GM12878 (cell line): ENCODE measurements at regions not wholly inside any gene's neighbourhood (a gene's known extent, or its start where the extent isn't known, plus 50 kb on each side); places are given as distances from the start of the nearest gene placed in this dataset.

Experiments used
- ATAC-seq: fragments of 200-7000 bp; cut with Tn5 transposase; 3 replicates; pipeline ENCODE4 v1.9.1; 2020; ENCODE audit warnings: mild to moderate bottlenecking, moderate library complexity
- BruUV-seq: library from RNA; stranded (reverse); fragments of 400-500 nt; replicated peaks from 2 replicates; lab custom pipeline; 2021; lab: Mats Ljungman, UMichigan
- CTCF ChIA-PET: fragments of 300-600 bp; sonication (Branson Sonifier 250); formaldehyde crosslinking; extraction: SDS; loops from one replicate; lab custom pipeline; 2021; ENCODE audit warnings: inconsistent platforms; lab: Yijun Ruan, JAX
- POLR2A ChIA-PET: fragments of 350-600 bp; formaldehyde crosslinking; extraction: SDS; loops from one replicate; lab custom pipeline; 2021; ENCODE audit warnings: inconsistent platforms; lab: Charles Lee
- RAD21 ChIA-PET: fragments of 300-600 bp; sonication (Branson Sonifier 250); formaldehyde crosslinking; loops from one replicate; lab custom pipeline; 2023; ENCODE audit warnings: antibody characterized with exemption; ENCODE audit not compliant: unreplicated experiment; lab: Charles Lee
- SMC1A ChIA-PET: fragments of 300-600 bp; sonication (Branson Sonifier 250); formaldehyde crosslinking; loops from one replicate; lab custom pipeline; 2023; ENCODE audit not compliant: unreplicated experiment, uncharacterized antibody; lab: Charles Lee
- DNase-seq: peaks from one replicate; pipeline ENCODE4 v3.0.0-alpha.2; 2011; ENCODE audit warnings: low read depth, low spot score
- FAIRE-seq: peaks from 3 replicates; lab custom pipeline; 2011; peaks lifted over from hg19 to GRCh38; lab: Jason Lieb, UNC
- H2AFZ ChIP-seq: 2 replicates; pipeline ENCODE4 v1.6.0; 2011; ENCODE audit warnings: low read depth, low read length, control low read depth; ENCODE audit not compliant: control insufficient read depth
- H3K27ac ChIP-seq: 2 replicates; pipeline ENCODE4 v1.5.1; 2011; ENCODE audit warnings: control low read depth; ENCODE audit not compliant: control insufficient read depth, insufficient read depth
- H3K27me3 ChIP-seq, 2 experiments: replicated peaks in 1 of 2; 2 replicates each; pipeline versions ENCODE4 v1.6.0 to v1.6.1; 2011; ENCODE audit warnings: low read length in 1 of 2; ENCODE audit not compliant: control insufficient read depth in 2 of 2, insufficient read depth in 2 of 2
- H3K36me3 ChIP-seq, 2 experiments: 2 replicates each; pipeline ENCODE4 v1.5.1; 2011; ENCODE audit warnings: low read length in 1 of 2; ENCODE audit not compliant: control insufficient read depth in 2 of 2, insufficient read depth in 2 of 2
- H3K4me1 ChIP-seq: 2 replicates; pipeline ENCODE4 v1.6.1; 2011; ENCODE audit warnings: mild to moderate bottlenecking, low read length, moderate library complexity, mixed read lengths; ENCODE audit not compliant: control insufficient read depth, insufficient read depth
- H3K4me2 ChIP-seq: 2 replicates; pipeline ENCODE4 v1.6.0; 2011; ENCODE audit warnings: control low read depth; ENCODE audit not compliant: control insufficient read depth, insufficient read depth
- H3K4me3 ChIP-seq: fragments of 200-600 bp; sonication (generic); 2 replicates; pipeline ENCODE4 v1.5.1; 2016
- H3K79me2 ChIP-seq: 2 replicates; pipeline ENCODE4 v1.6.0; 2011; ENCODE audit warnings: low read length; ENCODE audit not compliant: control insufficient read depth, insufficient read depth
- H3K9ac ChIP-seq: 2 replicates; pipeline ENCODE4 v1.8.0; 2011; ENCODE audit warnings: low read length, control low read depth, mixed read lengths; ENCODE audit not compliant: control insufficient read depth, insufficient read depth
- H3K9me3 ChIP-seq: replicated peaks from 3 replicates; pipeline ENCODE4 v1.5.1; 2011; ENCODE audit warnings: mild to moderate bottlenecking, low read length; ENCODE audit not compliant: control insufficient read depth, insufficient read depth
- H4K20me1 ChIP-seq: 2 replicates; pipeline ENCODE4 v1.6.0; 2011; ENCODE audit not compliant: control insufficient read depth, insufficient read depth
- BRCA1 ChIP-seq: IDR thresholded peaks from 2 replicates; pipeline ENCODE4 v1.6.1; 2011; ENCODE audit warnings: low read depth, low read length, improper control_type of control experiment
- CREM ChIP-seq: IDR thresholded peaks from 2 replicates; pipeline ENCODE4 v1.6.1; 2014; ENCODE audit warnings: antibody characterized with exemption, low read depth
- E4F1 ChIP-seq: fragments of 450-650 bp; IDR thresholded peaks from 2 replicates; pipeline ENCODE4 v1.6.1; 2018; ENCODE audit warnings: borderline replicate concordance, mild to moderate bottlenecking; ENCODE audit not compliant: partially characterized antibody
- PAX5 ChIP-seq: IDR thresholded peaks from 2 replicates; pipeline ENCODE4 v1.6.1; 2011; ENCODE audit warnings: low read depth, low read length, borderline replicate concordance
- SIN3A ChIP-seq: IDR thresholded peaks from 2 replicates; pipeline ENCODE4 v1.6.1; 2012; ENCODE audit warnings: low read depth, low read length, improper control_type of control experiment
- SMARCA5 ChIP-seq: fragments of 450-650 bp; IDR thresholded peaks from 2 replicates; pipeline ENCODE4 v1.6.1; 2017; ENCODE audit warnings: mild to moderate bottlenecking
- ZBTB11 ChIP-seq: fragments of 450-650 bp; formaldehyde crosslinking; IDR thresholded peaks from 2 replicates; pipeline ENCODE4 v1.5.0; 2022; ENCODE audit warnings: mild to moderate bottlenecking, missing genetic modification characterization
- WGBS: methylation state at CpG from one replicate; pipeline ENCODE4 v1.1.6; 2016; ENCODE audit warnings: low lambda C conversion rate; ENCODE audit not compliant: insufficient replicate concordance, insufficient coverage; ENCODE audit errors: missing lambda C conversion rate; 5-methylcytosine and 5-hydroxymethylcytosine counted together
- in situ Hi-C: fragments of 300-500 bp; cut with MboI; formaldehyde crosslinking; loops from 9 replicates; pipeline ENCODE4 v1.14.3; 2018; ENCODE audit warnings: mixed read lengths
- intact Hi-C: fragments of 100-400 bp; cut with micrococcal nuclease; formaldehyde crosslinking; loops from one replicate; pipeline ENCODE4 v1.14.2; 2022; ENCODE audit not compliant: unreplicated experiment
- TF ChIP-seq, protein P1 (sequence below): fragments of 450-650 bp; IDR thresholded peaks from 2 replicates; pipeline ENCODE4 v1.6.1; 2017; ENCODE audit warnings: low read depth, mild to moderate bottlenecking, moderate library complexity
- TF ChIP-seq, protein P2 (sequence below), 3 experiments: IDR thresholded peaks in 2 of 3; conservative IDR thresholded peaks in 1 of 3; 2 replicates each; pipeline ENCODE4 v1.5.1; 2011; ENCODE audit warnings: low read depth in 3 of 3, low read length in 3 of 3, mild to moderate bottlenecking in 3 of 3, control low read depth in 2 of 3, moderate library complexity in 2 of 3, inconsistent platforms in 1 of 3, mixed read lengths in 1 of 3; ENCODE audit not compliant: control insufficient read depth in 2 of 3, insufficient read depth in 1 of 3; ENCODE audit errors: extremely low read depth in 1 of 3

- TF ChIP-seq, protein P1, sequence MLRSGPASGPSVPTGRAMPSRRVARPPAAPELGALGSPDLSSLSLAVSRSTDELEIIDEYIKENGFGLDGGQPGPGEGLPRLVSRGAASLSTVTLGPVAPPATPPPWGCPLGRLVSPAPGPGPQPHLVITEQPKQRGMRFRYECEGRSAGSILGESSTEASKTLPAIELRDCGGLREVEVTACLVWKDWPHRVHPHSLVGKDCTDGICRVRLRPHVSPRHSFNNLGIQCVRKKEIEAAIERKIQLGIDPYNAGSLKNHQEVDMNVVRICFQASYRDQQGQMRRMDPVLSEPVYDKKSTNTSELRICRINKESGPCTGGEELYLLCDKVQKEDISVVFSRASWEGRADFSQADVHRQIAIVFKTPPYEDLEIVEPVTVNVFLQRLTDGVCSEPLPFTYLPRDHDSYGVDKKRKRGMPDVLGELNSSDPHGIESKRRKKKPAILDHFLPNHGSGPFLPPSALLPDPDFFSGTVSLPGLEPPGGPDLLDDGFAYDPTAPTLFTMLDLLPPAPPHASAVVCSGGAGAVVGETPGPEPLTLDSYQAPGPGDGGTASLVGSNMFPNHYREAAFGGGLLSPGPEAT = no peak
- no peak for TF ChIP-seq PAX5
- no peak for TF ChIP-seq ZBTB11 (CRISPR knock-in tag)
- TF ChIP-seq, protein P2, sequence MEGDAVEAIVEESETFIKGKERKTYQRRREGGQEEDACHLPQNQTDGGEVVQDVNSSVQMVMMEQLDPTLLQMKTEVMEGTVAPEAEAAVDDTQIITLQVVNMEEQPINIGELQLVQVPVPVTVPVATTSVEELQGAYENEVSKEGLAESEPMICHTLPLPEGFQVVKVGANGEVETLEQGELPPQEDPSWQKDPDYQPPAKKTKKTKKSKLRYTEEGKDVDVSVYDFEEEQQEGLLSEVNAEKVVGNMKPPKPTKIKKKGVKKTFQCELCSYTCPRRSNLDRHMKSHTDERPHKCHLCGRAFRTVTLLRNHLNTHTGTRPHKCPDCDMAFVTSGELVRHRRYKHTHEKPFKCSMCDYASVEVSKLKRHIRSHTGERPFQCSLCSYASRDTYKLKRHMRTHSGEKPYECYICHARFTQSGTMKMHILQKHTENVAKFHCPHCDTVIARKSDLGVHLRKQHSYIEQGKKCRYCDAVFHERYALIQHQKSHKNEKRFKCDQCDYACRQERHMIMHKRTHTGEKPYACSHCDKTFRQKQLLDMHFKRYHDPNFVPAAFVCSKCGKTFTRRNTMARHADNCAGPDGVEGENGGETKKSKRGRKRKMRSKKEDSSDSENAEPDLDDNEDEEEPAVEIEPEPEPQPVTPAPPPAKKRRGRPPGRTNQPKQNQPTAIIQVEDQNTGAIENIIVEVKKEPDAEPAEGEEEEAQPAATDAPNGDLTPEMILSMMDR (IDR thresholded peaks at IDR 0.05 in 2 of 3, conservative IDR thresholded peaks at IDR 0.05 in 1 of 3; ENCODE audit: control insufficient read depth in 2 of 3, extremely low read depth in 1 of 3, insufficient read depth in 1 of 3, low read depth in 3 of 3, low read length in 3 of 3) = no peak
These were observed 292.2 kb upstream of the MC4R start (continued) for GRCh38 chr18:60664736-60665135.

- 0% methylated on average over 1 of the region's 1 CpG for WGBS
- no peaks in the 10 kb centered on the region for H3K4me1 ChIP-seq
- FAIRE-seq (no peak), ATAC-seq (no peak), DNase-seq (no peak)
- no peak overlapping the region for H3K4me3 ChIP-seq
- no peak overlapping the region for H3K4me2 ChIP-seq
- H3K27me3 ChIP-seq = no peaks in the 10 kb centered on the region; a peak in 1 of 4 replicates
- in situ Hi-C loops (no loop called here), intact Hi-C loops (no loop called here)
- no peaks in the 10 kb centered on the region for H3K79me2 ChIP-seq
- no peak overlapping the region for H2AFZ ChIP-seq
- H3K27ac ChIP-seq = no peak overlapping the region
- no peak overlapping the region for H3K9ac ChIP-seq
- H3K9me3 ChIP-seq = no peaks in the 10 kb centered on the region; the same call in 2 of the 3 replicates
- ChIA-PET CTCF (interaction anchor here (1.4 kb wide), 1 partner anchor 12 kb away, joined by 4 read pairs; no protein-coding TSS in a partner anchor), POLR2A (no interaction called here), SMC1A (no interaction called here), RAD21 (no interaction called here)
- no peaks in the 10 kb centered on the region for H3K36me3 ChIP-seq
- BruUV-seq = no TSS peak
- H4K20me1 ChIP-seq = no peaks in the 10 kb centered on the region
- TF ChIP-seq SIN3A (no peak), CREM (no peak), BRCA1 (no peak), E4F1 (no peak), ZBTB11 (CRISPR knock-in tag) (no peak), SMARCA5 (no peak)
These were observed 294.4 kb upstream of the MC4R start for GRCh38 chr18:60667016-60667415.
